Retina (tissue), 1 donor: ENCODE measurements at regions not wholly inside any gene's neighbourhood (a gene's known extent, or its start where the extent isn't known, plus 50 kb on each side); places are given as distances from the start of the nearest gene placed in this dataset.
"Not testable (repeated sequence)": the region's sequence is repeated elsewhere in the genome, so short reads cannot be mapped to it uniquely, and the experiment has no call there.

ENCODE experiments used
- DNase-seq: peaks from one replicate; pipeline ENCODE4 v3.0.0-alpha.2; 2016

- no peak for DNase-seq
Observed at GRCh38 chr15:63434576-63435186, 53.0 kb upstream of the CA12 start.

GRCh38 chr15:63435204-63435820, 53.7 kb upstream of the CA12 start:
- no peak for DNase-seq

- no peak for DNase-seq
Observed at GRCh38 chr15:63436341-63436740, 54.7 kb upstream of the CA12 start.

GRCh38 chr15:63436872-63437375, 55.3 kb upstream of the CA12 start:
- peak; percentile 73 for DNase-seq

GRCh38 chr15:63439536-63440264, 58.1 kb upstream of the CA12 start:
- peak; percentile 12 for DNase-seq

- DNase-seq, result no peak
Observed at GRCh38 chr15:63440265-63440648, 58.6 kb upstream of the CA12 start.

- DNase-seq, result no peak
Observed at GRCh38 chr15:63440756-63441155, 59.1 kb upstream of the CA12 start.

- DNase-seq, result no peak
Observed at GRCh38 chr15:63441266-63441665, 59.6 kb upstream of the CA12 start.

GRCh38 chr15:63442080-63442479, 60.4 kb upstream of the CA12 start:
- DNase-seq, result no peak

- DNase-seq, result no peak
Observed at GRCh38 chr15:63444611-63445010, 59.8 kb upstream of the USP3 start.

GRCh38 chr15:63446255-63446654, 58.1 kb upstream of the USP3 start:
- DNase-seq, result no peak

- DNase-seq, result no peak
Observed at GRCh38 chr15:63447017-63447676, 57.2 kb upstream of the USP3 start.

GRCh38 chr15:63448266-63448665, 56.1 kb upstream of the USP3 start:
- no peak for DNase-seq

- DNase-seq, result not testable (repeated sequence)
Observed at GRCh38 chr15:63448872-63449555, 55.4 kb upstream of the USP3 start.

- no peak for DNase-seq
Observed at GRCh38 chr15:63449731-63450130, 54.7 kb upstream of the USP3 start.

GRCh38 chr15:63450884-63451225, 53.5 kb upstream of the USP3 start:
- no peak for DNase-seq

GRCh38 chr15:63451671-63452315, 52.6 kb upstream of the USP3 start:
- no peak for DNase-seq

- DNase-seq, result no peak
Observed at GRCh38 chr15:63452552-63453136, 51.7 kb upstream of the USP3 start.

GRCh38 chr15:63453186-63453905, 51.0 kb upstream of the USP3 start:
- no peak for DNase-seq

GRCh38 chr15:63454503-63455211, 49.7 kb upstream of the USP3 start:
- no peak for DNase-seq
